ENCODE measurements at regions not wholly inside any gene's neighbourhood (a gene's known extent, or its start where the extent isn't known, plus 50 kb on each side); places are given as distances from the start of the nearest gene placed in this dataset.

GRCh38 chr7:67743501-67743900, 746.9 kb downstream of the TYW1 start:
- no peaks in the 10 kb centered on the region for H3K36me3 ChIP-seq
- intact Hi-C loops (cut with DNase I; ENCODE audit: low total_unique reads), result no loop called here
- TF ChIP-seq POLR2A (IDR thresholded peaks at IDR 0.05) (no peak), EP300 (IDR thresholded peaks at IDR 0.05) (no peak), POLR2AphosphoS5 (IDR thresholded peaks at IDR 0.05) (no peak)
- TF ChIP-seq, protein P1, sequence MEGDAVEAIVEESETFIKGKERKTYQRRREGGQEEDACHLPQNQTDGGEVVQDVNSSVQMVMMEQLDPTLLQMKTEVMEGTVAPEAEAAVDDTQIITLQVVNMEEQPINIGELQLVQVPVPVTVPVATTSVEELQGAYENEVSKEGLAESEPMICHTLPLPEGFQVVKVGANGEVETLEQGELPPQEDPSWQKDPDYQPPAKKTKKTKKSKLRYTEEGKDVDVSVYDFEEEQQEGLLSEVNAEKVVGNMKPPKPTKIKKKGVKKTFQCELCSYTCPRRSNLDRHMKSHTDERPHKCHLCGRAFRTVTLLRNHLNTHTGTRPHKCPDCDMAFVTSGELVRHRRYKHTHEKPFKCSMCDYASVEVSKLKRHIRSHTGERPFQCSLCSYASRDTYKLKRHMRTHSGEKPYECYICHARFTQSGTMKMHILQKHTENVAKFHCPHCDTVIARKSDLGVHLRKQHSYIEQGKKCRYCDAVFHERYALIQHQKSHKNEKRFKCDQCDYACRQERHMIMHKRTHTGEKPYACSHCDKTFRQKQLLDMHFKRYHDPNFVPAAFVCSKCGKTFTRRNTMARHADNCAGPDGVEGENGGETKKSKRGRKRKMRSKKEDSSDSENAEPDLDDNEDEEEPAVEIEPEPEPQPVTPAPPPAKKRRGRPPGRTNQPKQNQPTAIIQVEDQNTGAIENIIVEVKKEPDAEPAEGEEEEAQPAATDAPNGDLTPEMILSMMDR (IDR thresholded peaks at IDR 0.05), result no peak
- H3K27me3 ChIP-seq, result no peaks in the 10 kb centered on the region
- no peak overlapping the region for H3K4me3 ChIP-seq
- H3K9me3 ChIP-seq, result peaks cover 0 to 17% (median 0%) of the 10 kb centered on the region in 4 donors
- WGBS, 5 donors, result 92 to 100% (median 97%) methylated on average over 1 of the region's 1 CpG
- DNase-seq, result no peak
- no peaks in the 10 kb centered on the region for H3K4me1 ChIP-seq
- H3K27ac ChIP-seq, result no peak overlapping the region

DNA sequence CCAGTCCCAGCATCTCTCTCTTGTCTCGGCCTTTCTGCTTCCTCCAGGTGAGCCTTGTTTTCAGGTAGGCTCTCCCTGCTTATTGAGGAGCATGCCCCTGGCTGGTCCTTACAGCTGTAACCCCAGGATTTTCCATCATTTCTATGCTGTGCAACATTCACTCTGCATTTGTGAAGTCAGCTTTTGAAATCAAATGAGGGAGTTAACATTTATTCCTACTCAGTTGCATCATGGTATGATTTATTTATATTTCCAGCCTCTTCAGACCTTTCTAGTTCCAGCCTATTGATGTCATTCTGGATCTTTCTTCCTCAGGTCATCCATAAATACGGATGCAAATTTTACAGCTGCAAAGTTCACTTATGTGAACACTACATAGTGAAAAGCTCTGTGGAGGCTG, 755.6 kb downstream of the TYW1 start:
- no peaks in the 10 kb centered on the region for H3K36me3 ChIP-seq
- WGBS, 5 donors, result 77 to 86% (median 78%) methylated on average over 2 of the region's 2 CpGs
- TF ChIP-seq, protein P1 (IDR thresholded peaks at IDR 0.05), result no peak
- TF ChIP-seq POLR2AphosphoS5 (IDR thresholded peaks at IDR 0.05), result no peak
- no peak for TF ChIP-seq EP300 (IDR thresholded peaks at IDR 0.05)
- no peak for TF ChIP-seq POLR2A (IDR thresholded peaks at IDR 0.05)
- no peaks in the 10 kb centered on the region for H3K4me1 ChIP-seq
- no peak overlapping the region for H3K4me3 ChIP-seq
- intact Hi-C loops (cut with DNase I; ENCODE audit: low total_unique reads), result no loop called here
- no peaks in the 10 kb centered on the region for H3K9me3 ChIP-seq
- no peak for DNase-seq
- H3K27me3 ChIP-seq, result no peaks in the 10 kb centered on the region
- no peak overlapping the region for H3K27ac ChIP-seq

- no peaks in the 10 kb centered on the region for H3K27me3 ChIP-seq
- intact Hi-C loops (cut with DNase I; ENCODE audit: low total_unique reads), result no loop called here
- H3K4me3 ChIP-seq, result no peak overlapping the region
- H3K36me3 ChIP-seq, result no peaks in the 10 kb centered on the region
- no peak overlapping the region for H3K27ac ChIP-seq
- no peak for DNase-seq
- H3K9me3 ChIP-seq, result no peaks in the 10 kb centered on the region
- TF ChIP-seq POLR2A (IDR thresholded peaks at IDR 0.05) (no peak), EP300 (IDR thresholded peaks at IDR 0.05) (no peak), POLR2AphosphoS5 (IDR thresholded peaks at IDR 0.05) (no peak)
- TF ChIP-seq, protein P1 (IDR thresholded peaks at IDR 0.05), result no peak
- no peaks in the 10 kb centered on the region for H3K4me1 ChIP-seq
- 68 to 88% (median 77%) methylated on average over 4 of the region's 4 CpGs for WGBS, 5 donors
Observed at GRCh38 chr7:67753891-67754290, 757.3 kb downstream of the TYW1 start.

- H3K4me1 ChIP-seq, result no peaks in the 10 kb centered on the region
- no peaks in the 10 kb centered on the region for H3K27me3 ChIP-seq
- WGBS, 5 donors, result 54 to 88% (median 79%) methylated on average over 2 of the region's 2 CpGs
- H3K9me3 ChIP-seq, result no peaks in the 10 kb centered on the region
- DNase-seq, result no peak
- intact Hi-C loops (cut with DNase I; ENCODE audit: low total_unique reads), result no loop called here
- H3K27ac ChIP-seq, result no peak overlapping the region
- H3K36me3 ChIP-seq, result no peaks in the 10 kb centered on the region
- no peak overlapping the region for H3K4me3 ChIP-seq
- TF ChIP-seq POLR2AphosphoS5 (IDR thresholded peaks at IDR 0.05), result no peak
- TF ChIP-seq EP300 (IDR thresholded peaks at IDR 0.05), result no peak
- TF ChIP-seq, protein P1 (IDR thresholded peaks at IDR 0.05), result no peak
- TF ChIP-seq POLR2A (IDR thresholded peaks at IDR 0.05), result no peak
Observed at GRCh38 chr7:67754651-67755050, 758.0 kb downstream of the TYW1 start.
